Neural cell (in vitro differentiated cells): ENCODE measurements at regions not wholly inside any gene's neighbourhood (a gene's known extent, or its start where the extent isn't known, plus 50 kb on each side); places are given as distances from the start of the nearest gene placed in this dataset.

ENCODE experiments used
- H2AFZ ChIP-seq: fragments of 200-600, 300-800 bp; sonication (generic), shearing (Covaris generic); 2 replicates; pipeline ENCODE4 v1.6.0; 2014; ENCODE audit warnings: low read depth, mild to moderate bottlenecking, antibody characterized with exemption, low read length, moderate library complexity
- H3F3A ChIP-seq: fragments of 200-600 bp; shearing (Covaris generic); 2 replicates; pipeline ENCODE4 v1.6.1; 2016; ENCODE audit warnings: mild to moderate bottlenecking, moderate library complexity, mixed read lengths, antibody characterized with exemption, low read length; ENCODE audit not compliant: insufficient read depth, poor library complexity, severe bottlenecking
- H3K27ac ChIP-seq: fragments of 200-600, 300-800 bp; sonication (generic), shearing (Covaris generic); 2 replicates; pipeline ENCODE4 v1.5.1; 2014; ENCODE audit warnings: mild to moderate bottlenecking, low read length, moderate library complexity
- H3K27me3 ChIP-seq: fragments of 300-800, 200-600 bp; sonication (generic), shearing (Covaris generic); 2 replicates; pipeline ENCODE4 v1.6.0; 2014; ENCODE audit warnings: mild to moderate bottlenecking, low read depth, low read length, moderate library complexity; ENCODE audit not compliant: insufficient read depth
- H3K36me3 ChIP-seq: fragments of 300-800, 200-600 bp; sonication (generic), shearing (Covaris generic); 2 replicates; pipeline ENCODE4 v1.5.1; 2014; ENCODE audit warnings: mild to moderate bottlenecking, antibody characterized with exemption, low read length, moderate library complexity; ENCODE audit not compliant: insufficient read depth
- H3K4me2 ChIP-seq: fragments of 300-800, 200-600 bp; sonication (generic), shearing (Covaris generic); 2 replicates; pipeline ENCODE4 v1.6.0; 2014; ENCODE audit warnings: mild to moderate bottlenecking, low read length
- H3K4me3 ChIP-seq: fragments of 300-800, 200-600 bp; sonication (generic), shearing (Covaris generic); 2 replicates; pipeline ENCODE4 v1.5.1; 2014; ENCODE audit warnings: mild to moderate bottlenecking, low read length, moderate library complexity
- H3K79me2 ChIP-seq: fragments of 200-600 bp; shearing (Covaris generic); replicated peaks from 2 replicates; pipeline ENCODE4 v1.6.0; 2014; ENCODE audit warnings: mild to moderate bottlenecking, low read length, moderate library complexity; ENCODE audit not compliant: insufficient read depth
- H3K9ac ChIP-seq: fragments of 300-800, 200-600 bp; sonication (generic), shearing (Covaris generic); 2 replicates; pipeline ENCODE4 v1.6.1; 2016; ENCODE audit warnings: mild to moderate bottlenecking, low read length, mixed read lengths
- H3K9me2 ChIP-seq: fragments of 200-600 bp; shearing (Covaris generic); 2 replicates; pipeline ENCODE4 v1.6.1; 2016; ENCODE audit warnings: mild to moderate bottlenecking, low read length, mixed read lengths; ENCODE audit not compliant: insufficient read depth
- H3K9me3 ChIP-seq: fragments of 200-600, 300-800 bp; sonication (generic), shearing (Covaris generic); 2 replicates; pipeline ENCODE4 v1.6.1; 2016; ENCODE audit warnings: mild to moderate bottlenecking, mixed run types, low read length, moderate library complexity, mixed read lengths
- H4K20me1 ChIP-seq: fragments of 200-600 bp; shearing (Covaris generic); 2 replicates; pipeline ENCODE4 v1.6.1; 2016; ENCODE audit warnings: mild to moderate bottlenecking, mixed run types; ENCODE audit not compliant: insufficient read depth
- EP300 ChIP-seq: fragments of 450-650 bp; conservative IDR thresholded peaks from 2 replicates; pipeline ENCODE4 v1.6.1; 2014; ENCODE audit warnings: antibody characterized with exemption, mild to moderate bottlenecking, moderate library complexity; ENCODE audit not compliant: poor library complexity, severe bottlenecking
- EZH2 ChIP-seq: fragments of 200-600, 300-800 bp; shearing (Covaris generic), sonication (generic); IDR thresholded peaks from 2 replicates; pipeline ENCODE4 v1.6.1; 2014; ENCODE audit warnings: antibody characterized with exemption, low read length, borderline replicate concordance, mild to moderate bottlenecking; ENCODE audit not compliant: insufficient read depth, poor library complexity, severe bottlenecking
- MXI1 ChIP-seq: fragments of 450-650 bp; conservative IDR thresholded peaks from 2 replicates; pipeline ENCODE4 v1.6.1; 2014; ENCODE audit warnings: antibody characterized with exemption, mild to moderate bottlenecking; ENCODE audit not compliant: poor library complexity, severe bottlenecking
- POLR2AphosphoS5 ChIP-seq: IDR thresholded peaks from 2 replicates; pipeline ENCODE4 v1.6.1; 2012
- RAD21 ChIP-seq: fragments of 450-650 bp; conservative IDR thresholded peaks from 2 replicates; pipeline ENCODE4 v1.6.1; 2014; ENCODE audit warnings: antibody characterized with exemption, mild to moderate bottlenecking, moderate library complexity
- REST ChIP-seq: IDR thresholded peaks from 2 replicates; pipeline ENCODE4 v1.6.1; 2012; ENCODE audit warnings: borderline replicate concordance
- SMC3 ChIP-seq: fragments of 450-650 bp; conservative IDR thresholded peaks from 2 replicates; pipeline ENCODE4 v1.6.1; 2014; ENCODE audit warnings: antibody characterized with exemption, mild to moderate bottlenecking, moderate library complexity; ENCODE audit not compliant: poor library complexity
- TAF1 ChIP-seq: IDR thresholded peaks from 2 replicates; pipeline ENCODE4 v1.6.1; 2012; ENCODE audit warnings: low read depth
- TF ChIP-seq, protein P1 (sequence below): fragments of 450-650 bp; IDR thresholded peaks from 2 replicates; pipeline ENCODE4 v1.5.1; 2014; ENCODE audit warnings: antibody characterized with exemption, mild to moderate bottlenecking, moderate library complexity; ENCODE audit not compliant: poor library complexity, severe bottlenecking

DNA sequence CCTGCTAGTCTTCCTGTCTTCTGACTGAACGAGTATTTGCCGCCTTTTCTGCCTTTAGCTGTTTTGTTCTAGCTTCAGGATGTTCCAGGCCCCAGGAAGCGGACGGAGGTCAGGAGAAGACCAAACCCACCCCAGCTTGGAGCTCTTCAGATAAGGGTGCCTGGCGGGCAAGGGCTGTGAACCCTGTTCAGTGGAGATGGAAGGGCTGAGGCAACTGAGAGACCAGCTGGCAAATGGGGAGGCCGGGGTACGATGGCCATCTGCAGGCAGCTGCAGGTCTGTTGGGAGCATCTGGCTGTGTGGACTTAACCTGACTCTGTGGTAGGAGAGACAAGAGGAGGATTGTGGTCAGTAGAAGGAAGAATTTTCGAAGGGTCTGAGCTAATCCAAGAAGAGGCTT is 95.6 kb downstream of the CHST1 start:
- Histone ChIP-seq H3K27ac (no peak overlapping the region), H3F3A (no peaks in the 10 kb centered on the region), H3K27me3 (no peaks in the 10 kb centered on the region), H3K36me3 (no peaks in the 10 kb centered on the region), H3K9me3 (no peaks in the 10 kb centered on the region), H3K9me2 (no peaks in the 10 kb centered on the region), H4K20me1 (no peaks in the 10 kb centered on the region), H3K4me2 (no peak overlapping the region), H2AFZ (no peak overlapping the region), H3K9ac (no peak overlapping the region), H3K79me2 (no peaks in the 10 kb centered on the region), H3K4me3 (no peak overlapping the region)
- TF ChIP-seq RAD21 (no peak), EZH2 (no peak), TAF1 (no peak), SMC3 (no peak)

DNA sequence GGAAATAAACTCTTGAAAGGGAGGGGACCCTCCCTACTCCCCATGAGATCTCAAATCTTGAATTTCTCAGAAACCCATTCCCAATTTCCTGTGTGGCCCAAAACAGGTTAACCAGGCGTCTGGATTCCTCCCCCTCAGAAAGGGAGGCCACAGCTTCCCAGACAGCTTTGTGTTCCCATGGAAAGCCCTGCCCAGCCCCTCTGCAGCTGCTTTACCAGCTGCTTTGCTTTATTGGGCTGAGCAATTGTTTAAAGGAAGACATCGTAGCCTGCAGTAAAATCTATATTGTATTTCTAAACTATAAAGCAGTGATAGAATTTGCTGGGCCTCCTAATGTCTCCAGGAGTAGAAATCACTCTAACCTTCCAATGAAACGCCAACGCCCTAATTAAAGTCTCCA is 97.4 kb downstream of the CHST1 start:
- Histone ChIP-seq H3K9me3 (no peaks in the 10 kb centered on the region), H3K36me3 (no peaks in the 10 kb centered on the region), H2AFZ (no peak overlapping the region), H3K79me2 (no peaks in the 10 kb centered on the region), H3K4me2 (no peak overlapping the region), H3F3A (no peaks in the 10 kb centered on the region), H3K27me3 (no peaks in the 10 kb centered on the region), H3K9me2 (no peaks in the 10 kb centered on the region), H3K9ac (no peak overlapping the region), H3K4me3 (no peak overlapping the region), H3K27ac (no peak overlapping the region), H4K20me1 (no peaks in the 10 kb centered on the region)
- TF ChIP-seq EZH2 (no peak), SMC3 (no peak), RAD21 (no peak), TAF1 (no peak), REST (no peak), EP300 (no peak), MXI1 (no peak), POLR2AphosphoS5 (no peak)
- TF ChIP-seq, protein P1, sequence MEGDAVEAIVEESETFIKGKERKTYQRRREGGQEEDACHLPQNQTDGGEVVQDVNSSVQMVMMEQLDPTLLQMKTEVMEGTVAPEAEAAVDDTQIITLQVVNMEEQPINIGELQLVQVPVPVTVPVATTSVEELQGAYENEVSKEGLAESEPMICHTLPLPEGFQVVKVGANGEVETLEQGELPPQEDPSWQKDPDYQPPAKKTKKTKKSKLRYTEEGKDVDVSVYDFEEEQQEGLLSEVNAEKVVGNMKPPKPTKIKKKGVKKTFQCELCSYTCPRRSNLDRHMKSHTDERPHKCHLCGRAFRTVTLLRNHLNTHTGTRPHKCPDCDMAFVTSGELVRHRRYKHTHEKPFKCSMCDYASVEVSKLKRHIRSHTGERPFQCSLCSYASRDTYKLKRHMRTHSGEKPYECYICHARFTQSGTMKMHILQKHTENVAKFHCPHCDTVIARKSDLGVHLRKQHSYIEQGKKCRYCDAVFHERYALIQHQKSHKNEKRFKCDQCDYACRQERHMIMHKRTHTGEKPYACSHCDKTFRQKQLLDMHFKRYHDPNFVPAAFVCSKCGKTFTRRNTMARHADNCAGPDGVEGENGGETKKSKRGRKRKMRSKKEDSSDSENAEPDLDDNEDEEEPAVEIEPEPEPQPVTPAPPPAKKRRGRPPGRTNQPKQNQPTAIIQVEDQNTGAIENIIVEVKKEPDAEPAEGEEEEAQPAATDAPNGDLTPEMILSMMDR, result no peak

GRCh38 chr11:45565446-45565988 is 99.9 kb downstream of the CHST1 start:
- Histone ChIP-seq H3K27me3 (no peaks in the 10 kb centered on the region), H3K4me3 (no peak overlapping the region), H3K36me3 (no peaks in the 10 kb centered on the region), H3K9ac (no peak overlapping the region), H3K79me2 (no peaks in the 10 kb centered on the region), H4K20me1 (no peaks in the 10 kb centered on the region), H3K9me3 (no peaks in the 10 kb centered on the region), H3K9me2 (no peaks in the 10 kb centered on the region), H3F3A (no peaks in the 10 kb centered on the region), H2AFZ (no peak overlapping the region), H3K27ac (no peak overlapping the region), H3K4me2 (no peak overlapping the region)
- TF ChIP-seq REST (no peak), RAD21 (no peak), EP300 (no peak), MXI1 (no peak), EZH2 (no peak), SMC3 (no peak), TAF1 (no peak), POLR2AphosphoS5 (no peak)
- TF ChIP-seq, protein P1, result no peak
